NT2/D1 (cell line): ENCODE measurements at regions not wholly inside any gene's neighbourhood (a gene's known extent, or its start where the extent isn't known, plus 50 kb on each side); places are given as distances from the start of the nearest gene placed in this dataset.

Experiments used
- DNase-seq: peaks from one replicate; pipeline ENCODE4 v3.0.0-alpha.2; 2011; ENCODE audit warnings: low read depth, low spot score
- H3K27me3 ChIP-seq: 2 replicates; pipeline ENCODE4 v1.6.0; 2011; ENCODE audit warnings: mild to moderate bottlenecking; ENCODE audit not compliant: insufficient read length, insufficient read depth
- H3K36me3 ChIP-seq: 2 replicates; pipeline ENCODE4 v1.6.1; 2011; ENCODE audit warnings: mild to moderate bottlenecking, low read length, mixed read lengths; ENCODE audit not compliant: insufficient read depth, insufficient read length
- H3K4me1 ChIP-seq: 2 replicates; pipeline ENCODE4 v1.5.1; 2011; ENCODE audit not compliant: insufficient read depth, insufficient read length
- H3K4me3 ChIP-seq: 2 replicates; pipeline ENCODE4 v1.5.1; 2011; ENCODE audit warnings: low read depth; ENCODE audit not compliant: insufficient read length
- H3K9ac ChIP-seq: 2 replicates; pipeline ENCODE4 v1.6.0; 2011; ENCODE audit warnings: low read depth; ENCODE audit not compliant: insufficient read length
- H3K9me3 ChIP-seq: 2 replicates; pipeline ENCODE4 v1.5.1; 2011; ENCODE audit warnings: mild to moderate bottlenecking, low read length; ENCODE audit not compliant: insufficient read depth
- SUZ12 ChIP-seq: IDR thresholded peaks from 2 replicates; pipeline ENCODE4 v1.6.1; 2011; ENCODE audit not compliant: insufficient read length, insufficient read depth; ENCODE audit errors: extremely low read depth
- YY1 ChIP-seq: IDR thresholded peaks from 2 replicates; pipeline ENCODE4 v1.6.1; 2011; ENCODE audit not compliant: insufficient read length, insufficient read depth
- ZNF274 ChIP-seq: IDR thresholded peaks from 2 replicates; pipeline ENCODE4 v1.6.1; 2011; ENCODE audit warnings: mild to moderate bottlenecking, low read depth, low read length

DNA sequence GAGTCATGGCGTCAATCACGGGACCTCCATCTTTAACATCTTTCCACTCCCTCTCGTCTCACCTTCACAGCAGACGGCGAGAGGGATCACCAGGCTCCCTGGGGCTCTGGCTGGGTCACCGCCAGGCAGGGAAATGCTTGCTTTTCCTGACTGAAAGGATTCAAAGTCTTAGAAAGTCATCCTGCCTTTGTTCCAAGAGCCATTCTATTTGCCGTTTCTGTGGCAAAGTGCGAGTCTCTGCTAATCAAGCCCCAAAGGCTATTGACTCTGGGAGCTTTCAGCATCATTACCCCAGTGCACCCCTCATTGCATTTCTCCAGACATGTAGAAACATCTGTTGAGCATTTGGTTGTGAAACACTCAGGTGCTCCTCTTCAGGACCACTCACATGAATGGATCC, 69.6 kb downstream of the GSC start:
- DNase-seq = no peak
- Histone ChIP-seq H3K4me3 (no peak overlapping the region), H3K9ac (no peak overlapping the region), H3K4me1 (peaks cover under 1% of the 10 kb centered on the region), H3K27me3 (no peaks in the 10 kb centered on the region), H3K36me3 (no peaks in the 10 kb centered on the region), H3K9me3 (no peaks in the 10 kb centered on the region)
- no peak for TF ChIP-seq ZNF274
- no peak for TF ChIP-seq YY1
- TF ChIP-seq SUZ12 = no peak

DNA sequence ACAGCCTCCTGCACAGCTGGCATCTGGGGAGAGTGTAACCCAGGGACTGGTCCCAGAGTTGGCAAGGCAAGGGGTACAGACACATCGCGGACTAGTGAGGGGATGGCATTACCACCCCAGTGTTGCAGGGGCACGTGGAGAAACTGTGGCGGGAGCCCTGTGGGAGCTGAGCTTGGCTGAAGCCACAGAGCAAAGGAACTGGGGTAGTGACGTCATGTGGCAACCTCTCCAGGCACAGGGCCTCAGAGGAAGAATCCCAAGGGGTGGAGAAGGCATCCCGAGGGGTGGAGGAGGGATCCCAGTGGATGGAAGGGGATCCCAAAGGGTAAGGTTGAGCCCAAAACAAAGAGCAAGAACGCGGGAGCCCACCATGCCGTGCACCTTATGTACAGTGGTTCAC, 70.1 kb downstream of the GSC start:
- no peak overlapping the region for H3K9ac ChIP-seq
- H3K27me3 ChIP-seq = no peaks in the 10 kb centered on the region
- no peak for TF ChIP-seq ZNF274
- no peak for TF ChIP-seq SUZ12
- TF ChIP-seq YY1 = no peak
- DNase-seq = no peak
- H3K36me3 ChIP-seq = no peaks in the 10 kb centered on the region
- H3K4me1 ChIP-seq = peaks cover 4% of the 10 kb centered on the region
- H3K9me3 ChIP-seq = no peaks in the 10 kb centered on the region
- H3K4me3 ChIP-seq = no peak overlapping the region

DNA sequence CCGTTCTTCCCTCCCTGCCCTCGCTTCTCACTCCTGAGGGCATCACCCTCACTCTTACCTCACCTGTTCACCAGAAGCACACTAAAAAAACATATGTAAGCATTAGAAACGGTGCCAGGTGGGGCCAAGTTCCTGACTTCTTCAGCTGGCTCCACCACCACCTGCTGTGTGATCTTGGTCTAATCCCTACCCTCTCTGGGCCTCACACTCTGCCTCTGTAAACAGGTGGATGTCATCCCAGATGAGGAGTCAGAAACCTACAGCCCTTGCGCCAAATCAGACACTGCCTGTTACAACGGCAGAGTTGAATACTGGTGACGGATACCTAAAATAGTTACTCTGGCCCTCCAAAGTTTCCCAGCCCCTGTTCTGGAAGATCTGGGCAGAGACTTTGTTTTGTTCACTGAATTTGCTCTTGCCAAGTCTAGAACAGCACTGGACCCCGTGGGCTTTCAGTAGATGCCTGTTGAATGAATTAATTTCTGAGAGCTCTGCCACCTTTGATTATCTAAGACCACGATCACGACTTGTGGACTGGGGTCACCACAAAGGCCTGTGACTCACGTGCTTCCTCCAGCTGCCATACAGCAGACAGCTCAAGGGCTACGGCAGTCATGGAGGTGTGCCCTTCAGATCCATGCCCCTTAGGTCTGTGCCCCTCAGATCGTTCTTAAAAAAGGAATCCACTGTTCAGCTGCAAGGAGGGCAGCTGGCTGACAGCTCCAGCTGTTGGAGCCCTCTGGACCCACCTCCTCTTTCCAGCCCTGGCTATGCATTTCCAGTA, 71.9 kb downstream of the GSC start:
- H3K9ac ChIP-seq = no peak overlapping the region
- TF ChIP-seq ZNF274 = no peak
- TF ChIP-seq YY1 = no peak
- TF ChIP-seq SUZ12 = no peak
- peaks cover 6% of the 10 kb centered on the region for H3K4me1 ChIP-seq
- no peak for DNase-seq
- no peaks in the 10 kb centered on the region for H3K9me3 ChIP-seq
- H3K36me3 ChIP-seq = no peaks in the 10 kb centered on the region
- H3K4me3 ChIP-seq = no peak overlapping the region
- H3K27me3 ChIP-seq = no peaks in the 10 kb centered on the region

DNA sequence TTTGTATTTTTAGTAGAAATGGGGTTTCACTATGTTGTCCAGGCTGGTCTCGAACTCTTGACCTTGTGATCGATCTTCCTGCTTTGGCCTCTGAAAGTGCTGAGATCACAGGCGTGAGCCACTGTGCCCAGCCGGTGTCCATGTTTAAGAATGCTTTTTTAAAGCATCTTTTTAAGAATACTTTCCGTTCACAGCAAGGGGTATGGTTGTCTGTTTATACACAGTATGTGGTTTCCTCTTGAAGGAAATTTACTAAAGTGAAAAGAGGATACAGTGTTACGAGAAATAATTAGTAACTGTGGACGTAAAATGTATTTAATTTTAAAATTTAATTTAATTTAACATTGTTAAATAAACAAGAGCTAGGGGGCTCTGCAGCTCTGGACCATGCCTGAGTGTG, 73.4 kb downstream of the GSC start:
- DNase-seq = no peak
- Histone ChIP-seq H3K9me3 (no peaks in the 10 kb centered on the region), H3K4me1 (peaks cover 6% of the 10 kb centered on the region), H3K27me3 (no peaks in the 10 kb centered on the region), H3K9ac (no peak overlapping the region), H3K36me3 (no peaks in the 10 kb centered on the region), H3K4me3 (no peak overlapping the region)
- TF ChIP-seq SUZ12 (no peak), YY1 (no peak), ZNF274 (no peak)

DNA sequence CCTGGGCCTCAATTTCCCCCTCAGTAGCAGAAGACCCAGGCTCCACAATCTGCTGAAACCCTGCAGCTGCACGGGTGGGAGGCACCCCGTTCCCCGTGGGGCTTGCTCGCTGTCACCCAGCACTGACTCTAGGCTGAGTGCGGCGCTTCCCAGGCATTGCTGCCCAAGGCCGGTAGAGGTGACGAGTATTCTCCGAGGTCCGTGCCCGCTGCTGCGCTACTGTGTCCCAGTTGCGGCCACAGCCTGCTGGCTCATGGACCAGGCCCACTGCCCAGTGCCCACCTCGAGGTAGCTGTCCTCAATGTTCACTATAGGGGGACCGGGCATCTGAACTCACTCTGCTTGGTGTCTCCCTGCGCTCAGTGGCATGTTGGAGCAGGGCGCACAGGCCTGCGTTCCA, 74.7 kb downstream of the GSC start:
- H3K27me3 ChIP-seq = peaks cover 9% of the 10 kb centered on the region
- no peak overlapping the region for H3K9ac ChIP-seq
- H3K9me3 ChIP-seq = no peaks in the 10 kb centered on the region
- no peaks in the 10 kb centered on the region for H3K36me3 ChIP-seq
- peaks cover 6% of the 10 kb centered on the region for H3K4me1 ChIP-seq
- DNase-seq = no peak
- TF ChIP-seq ZNF274 (no peak), SUZ12 (no peak)
- no peak overlapping the region for H3K4me3 ChIP-seq

DNA sequence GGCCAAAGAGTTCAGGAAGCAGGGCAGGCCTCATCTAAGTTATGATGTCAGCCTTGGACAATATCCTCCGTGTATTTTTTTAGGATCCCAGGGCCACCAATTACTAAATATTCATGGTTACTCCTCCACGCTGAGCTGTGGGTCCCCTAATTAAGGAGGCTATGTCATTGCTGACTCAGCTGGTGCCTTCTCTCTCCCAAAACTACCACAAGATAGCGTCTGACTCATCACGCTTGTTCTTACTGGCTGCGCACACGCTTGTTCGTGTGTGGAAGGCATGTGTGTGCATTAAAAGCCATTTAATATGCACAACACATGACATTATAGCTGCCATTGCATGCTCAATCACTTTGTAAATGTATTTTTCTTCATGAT, 78.3 kb downstream of the GSC start:
- no peak overlapping the region for H3K4me3 ChIP-seq
- no peaks in the 10 kb centered on the region for H3K36me3 ChIP-seq
- H3K9me3 ChIP-seq = no peaks in the 10 kb centered on the region
- peaks cover 10% of the 10 kb centered on the region for H3K27me3 ChIP-seq
- DNase-seq = no peak
- H3K4me1 ChIP-seq = peaks cover 8% of the 10 kb centered on the region
- H3K9ac ChIP-seq = no peak overlapping the region
- no peak for TF ChIP-seq ZNF274
- TF ChIP-seq SUZ12 = no peak
- TF ChIP-seq YY1 = no peak

DNA sequence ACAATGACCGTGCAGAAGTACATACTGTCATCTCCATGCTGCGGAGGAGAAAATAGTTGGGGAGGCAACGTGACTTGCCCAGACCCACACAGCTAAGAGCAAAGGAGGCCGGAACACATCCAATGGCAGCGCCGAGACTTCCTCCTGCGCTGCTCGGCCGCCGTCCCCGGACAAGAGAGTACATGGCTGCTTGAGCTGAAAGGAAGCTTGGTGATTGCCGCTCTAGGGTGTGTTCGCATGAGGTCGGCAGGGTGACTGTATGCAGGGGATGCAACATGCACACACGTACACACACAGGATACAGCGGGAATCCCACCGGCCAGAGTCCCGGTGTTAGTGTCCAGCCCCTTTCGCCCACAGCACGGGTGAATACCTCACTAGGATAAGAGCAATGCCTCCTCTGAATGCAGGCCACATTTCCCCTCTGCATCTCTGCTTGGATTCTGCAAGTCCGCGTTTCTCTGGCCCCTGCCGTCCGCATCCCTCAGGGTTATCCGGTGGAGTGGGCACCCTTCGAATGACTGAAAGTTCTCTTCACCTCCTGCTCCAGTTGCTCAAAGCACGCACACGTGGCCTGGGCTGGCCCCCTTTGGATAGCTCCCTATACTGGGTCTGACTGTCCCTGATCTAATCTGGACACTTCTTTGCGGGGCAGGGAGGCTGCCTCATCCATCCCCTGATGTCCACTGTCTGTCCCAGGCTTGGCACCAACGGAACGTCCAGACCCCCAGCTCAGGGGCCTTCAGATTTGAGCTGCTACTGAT, 78.8 kb downstream of the GSC start:
- Histone ChIP-seq H3K9ac (no peak overlapping the region), H3K9me3 (no peaks in the 10 kb centered on the region), H3K36me3 (no peaks in the 10 kb centered on the region), H3K4me1 (peaks cover 11% of the 10 kb centered on the region), H3K27me3 (peaks cover 10% of the 10 kb centered on the region), H3K4me3 (no peak overlapping the region)
- no peak for DNase-seq
- TF ChIP-seq YY1 (no peak), ZNF274 (no peak), SUZ12 (no peak)
